GM19468 (cell line): ENCODE measurements at regions not wholly inside any gene's neighbourhood (a gene's known extent, or its start where the extent isn't known, plus 50 kb on each side); places are given as distances from the start of the nearest gene placed in this dataset.

Experiments used
- ATAC-seq: cut with Tn5 transposase; IDR thresholded peaks from one replicate; pipeline ENCODE4 v1.9.1; 2021; ENCODE audit warnings: mild to moderate bottlenecking, moderate library complexity, moderate number of reproducible peaks; ENCODE audit not compliant: unreplicated experiment; ENCODE audit errors: extremely low read depth

GRCh38 chr3:189101594-189101993 lies 70.2 kb upstream of the TPRG1 start:
- no peak for ATAC-seq

GRCh38 chr3:189103208-189103607 lies 68.6 kb upstream of the TPRG1 start:
- ATAC-seq, result no peak

GRCh38 chr3:189108067-189108466 lies 63.7 kb upstream of the TPRG1 start:
- ATAC-seq, result no peak

- ATAC-seq, result no peak
Observed at GRCh38 chr3:189108735-189109134, 63.0 kb upstream of the TPRG1 start.

GRCh38 chr3:189109145-189109544 lies 62.6 kb upstream of the TPRG1 start:
- no peak for ATAC-seq

- ATAC-seq, result no peak
Observed at GRCh38 chr3:189117087-189117486, 54.7 kb upstream of the TPRG1 start.

GRCh38 chr3:189118896-189119295 lies 52.9 kb upstream of the TPRG1 start:
- no peak for ATAC-seq

- no peak for ATAC-seq
Observed at GRCh38 chr3:189119950-189120349, 51.8 kb upstream of the TPRG1 start.

- ATAC-seq, result no peak
Observed at GRCh38 chr3:189121092-189121491, 50.7 kb upstream of the TPRG1 start.
